Ovary (tissue), 3 donors: ENCODE measurements at regions not wholly inside any gene's neighbourhood (a gene's known extent, or its start where the extent isn't known, plus 50 kb on each side); places are given as distances from the start of the nearest gene placed in this dataset.

ENCODE experiments used
- POLR2A ChIP-seq: fragments of 450-650 bp; IDR thresholded peaks from one replicate; pipeline ENCODE4 v1.6.1; 2017; ENCODE audit warnings: antibody characterized with exemption, mild to moderate bottlenecking, moderate library complexity
- TF ChIP-seq, protein P1 (sequence below), 3 donors: fragments of 450-650 bp in 2 of 3; fragments of 200-600 bp in 1 of 3; IDR thresholded peaks; one replicate each; pipeline versions ENCODE4 v1.5.1 to v1.8.0; 2016 to 2022; ENCODE audit warnings: antibody characterized with exemption in 3 of 3, mild to moderate bottlenecking in 1 of 3
- donor health status: DM: no; HTN: no; CAD: no.

DNA sequence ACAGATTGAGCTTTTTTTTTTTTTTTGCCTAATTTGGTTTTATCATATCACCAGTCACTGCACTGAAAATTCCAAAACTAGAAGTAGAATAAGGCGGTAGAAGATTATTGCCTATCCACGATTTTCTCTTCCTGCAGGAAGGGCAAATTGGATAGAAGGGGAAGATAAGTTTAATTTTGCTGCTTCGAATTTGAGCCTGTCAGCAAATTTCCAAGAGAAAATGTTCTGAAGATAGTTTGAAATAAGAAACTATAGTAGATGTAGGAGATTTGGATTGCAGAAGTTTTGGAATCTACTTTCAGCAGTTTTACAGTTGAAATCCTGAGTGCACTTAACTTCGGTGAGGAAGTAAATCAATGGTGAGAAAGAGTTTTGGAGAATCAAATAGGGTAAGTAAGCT lies 164.9 kb downstream of the PTBP2 start:
- TF ChIP-seq, protein P1, sequence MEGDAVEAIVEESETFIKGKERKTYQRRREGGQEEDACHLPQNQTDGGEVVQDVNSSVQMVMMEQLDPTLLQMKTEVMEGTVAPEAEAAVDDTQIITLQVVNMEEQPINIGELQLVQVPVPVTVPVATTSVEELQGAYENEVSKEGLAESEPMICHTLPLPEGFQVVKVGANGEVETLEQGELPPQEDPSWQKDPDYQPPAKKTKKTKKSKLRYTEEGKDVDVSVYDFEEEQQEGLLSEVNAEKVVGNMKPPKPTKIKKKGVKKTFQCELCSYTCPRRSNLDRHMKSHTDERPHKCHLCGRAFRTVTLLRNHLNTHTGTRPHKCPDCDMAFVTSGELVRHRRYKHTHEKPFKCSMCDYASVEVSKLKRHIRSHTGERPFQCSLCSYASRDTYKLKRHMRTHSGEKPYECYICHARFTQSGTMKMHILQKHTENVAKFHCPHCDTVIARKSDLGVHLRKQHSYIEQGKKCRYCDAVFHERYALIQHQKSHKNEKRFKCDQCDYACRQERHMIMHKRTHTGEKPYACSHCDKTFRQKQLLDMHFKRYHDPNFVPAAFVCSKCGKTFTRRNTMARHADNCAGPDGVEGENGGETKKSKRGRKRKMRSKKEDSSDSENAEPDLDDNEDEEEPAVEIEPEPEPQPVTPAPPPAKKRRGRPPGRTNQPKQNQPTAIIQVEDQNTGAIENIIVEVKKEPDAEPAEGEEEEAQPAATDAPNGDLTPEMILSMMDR (IDR thresholded peaks at IDR 0.05): no peak
- TF ChIP-seq POLR2A: no peak
